Panc1 (cell line): ENCODE measurements at regions not wholly inside any gene's neighbourhood (a gene's known extent, or its start where the extent isn't known, plus 50 kb on each side); places are given as distances from the start of the nearest gene placed in this dataset.

Source experiments
- POLR2AphosphoS5 ChIP-seq: IDR thresholded peaks from 2 replicates; pipeline ENCODE4 v1.6.1; 2012; ENCODE audit warnings: mild to moderate bottlenecking, low read depth, low read length, moderate library complexity
- SIN3A ChIP-seq: IDR thresholded peaks from 2 replicates; pipeline ENCODE4 v1.6.1; 2012; ENCODE audit warnings: low read depth, mild to moderate bottlenecking, low read length, moderate library complexity, borderline replicate concordance; ENCODE audit not compliant: insufficient read depth
- TF ChIP-seq, protein P1 (sequence below): fragments of 450-650 bp; IDR thresholded peaks from 2 replicates; pipeline ENCODE4 v1.5.1; 2017; ENCODE audit warnings: mild to moderate bottlenecking
- TF ChIP-seq, protein P2 (sequence below), 2 experiments: IDR thresholded peaks; 2 replicates each; pipeline ENCODE4 v1.6.1; 2011 to 2012; ENCODE audit warnings: low read depth in 2 of 2, control low read depth in 1 of 2, low read length in 1 of 2, mild to moderate bottlenecking in 1 of 2, moderate library complexity in 1 of 2; ENCODE audit not compliant: insufficient read depth in 1 of 2

DNA sequence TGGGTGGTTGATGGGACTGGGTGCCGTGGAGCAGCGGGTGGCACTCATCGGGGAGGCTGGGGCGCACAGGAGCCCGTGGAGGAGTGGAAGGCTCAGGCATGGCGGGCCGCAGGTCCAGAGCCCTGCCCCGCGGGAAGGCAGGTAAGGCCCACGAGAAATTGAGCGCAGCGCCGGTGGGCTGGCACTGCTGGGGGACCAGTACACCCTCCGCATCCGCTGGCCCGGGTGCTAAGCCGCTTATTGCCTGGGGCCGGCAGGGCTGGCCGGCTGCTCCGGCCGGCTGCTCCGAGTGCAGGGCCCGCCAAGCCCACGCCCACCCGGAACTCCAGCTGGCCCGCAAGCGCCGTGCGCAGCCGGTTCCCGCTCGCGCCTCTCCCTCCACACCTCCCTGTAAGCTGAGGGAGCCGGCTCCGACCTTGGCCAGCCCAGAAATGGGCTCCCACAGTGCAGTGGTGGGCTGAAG lies 85.1 kb upstream of the FAT4 start:
- TF ChIP-seq SIN3A (no peak), POLR2AphosphoS5 (no peak)
- TF ChIP-seq, protein P1, sequence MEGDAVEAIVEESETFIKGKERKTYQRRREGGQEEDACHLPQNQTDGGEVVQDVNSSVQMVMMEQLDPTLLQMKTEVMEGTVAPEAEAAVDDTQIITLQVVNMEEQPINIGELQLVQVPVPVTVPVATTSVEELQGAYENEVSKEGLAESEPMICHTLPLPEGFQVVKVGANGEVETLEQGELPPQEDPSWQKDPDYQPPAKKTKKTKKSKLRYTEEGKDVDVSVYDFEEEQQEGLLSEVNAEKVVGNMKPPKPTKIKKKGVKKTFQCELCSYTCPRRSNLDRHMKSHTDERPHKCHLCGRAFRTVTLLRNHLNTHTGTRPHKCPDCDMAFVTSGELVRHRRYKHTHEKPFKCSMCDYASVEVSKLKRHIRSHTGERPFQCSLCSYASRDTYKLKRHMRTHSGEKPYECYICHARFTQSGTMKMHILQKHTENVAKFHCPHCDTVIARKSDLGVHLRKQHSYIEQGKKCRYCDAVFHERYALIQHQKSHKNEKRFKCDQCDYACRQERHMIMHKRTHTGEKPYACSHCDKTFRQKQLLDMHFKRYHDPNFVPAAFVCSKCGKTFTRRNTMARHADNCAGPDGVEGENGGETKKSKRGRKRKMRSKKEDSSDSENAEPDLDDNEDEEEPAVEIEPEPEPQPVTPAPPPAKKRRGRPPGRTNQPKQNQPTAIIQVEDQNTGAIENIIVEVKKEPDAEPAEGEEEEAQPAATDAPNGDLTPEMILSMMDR: no peak
- TF ChIP-seq, protein P2, sequence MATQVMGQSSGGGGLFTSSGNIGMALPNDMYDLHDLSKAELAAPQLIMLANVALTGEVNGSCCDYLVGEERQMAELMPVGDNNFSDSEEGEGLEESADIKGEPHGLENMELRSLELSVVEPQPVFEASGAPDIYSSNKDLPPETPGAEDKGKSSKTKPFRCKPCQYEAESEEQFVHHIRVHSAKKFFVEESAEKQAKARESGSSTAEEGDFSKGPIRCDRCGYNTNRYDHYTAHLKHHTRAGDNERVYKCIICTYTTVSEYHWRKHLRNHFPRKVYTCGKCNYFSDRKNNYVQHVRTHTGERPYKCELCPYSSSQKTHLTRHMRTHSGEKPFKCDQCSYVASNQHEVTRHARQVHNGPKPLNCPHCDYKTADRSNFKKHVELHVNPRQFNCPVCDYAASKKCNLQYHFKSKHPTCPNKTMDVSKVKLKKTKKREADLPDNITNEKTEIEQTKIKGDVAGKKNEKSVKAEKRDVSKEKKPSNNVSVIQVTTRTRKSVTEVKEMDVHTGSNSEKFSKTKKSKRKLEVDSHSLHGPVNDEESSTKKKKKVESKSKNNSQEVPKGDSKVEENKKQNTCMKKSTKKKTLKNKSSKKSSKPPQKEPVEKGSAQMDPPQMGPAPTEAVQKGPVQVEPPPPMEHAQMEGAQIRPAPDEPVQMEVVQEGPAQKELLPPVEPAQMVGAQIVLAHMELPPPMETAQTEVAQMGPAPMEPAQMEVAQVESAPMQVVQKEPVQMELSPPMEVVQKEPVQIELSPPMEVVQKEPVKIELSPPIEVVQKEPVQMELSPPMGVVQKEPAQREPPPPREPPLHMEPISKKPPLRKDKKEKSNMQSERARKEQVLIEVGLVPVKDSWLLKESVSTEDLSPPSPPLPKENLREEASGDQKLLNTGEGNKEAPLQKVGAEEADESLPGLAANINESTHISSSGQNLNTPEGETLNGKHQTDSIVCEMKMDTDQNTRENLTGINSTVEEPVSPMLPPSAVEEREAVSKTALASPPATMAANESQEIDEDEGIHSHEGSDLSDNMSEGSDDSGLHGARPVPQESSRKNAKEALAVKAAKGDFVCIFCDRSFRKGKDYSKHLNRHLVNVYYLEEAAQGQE (IDR thresholded peaks at IDR 0.05; ENCODE audit: insufficient read depth in 1 of 2, low read depth in 2 of 2, low read length in 1 of 2): no peak
